OCI-LY7 (cell line): ENCODE measurements at regions not wholly inside any gene's neighbourhood (a gene's known extent, or its start where the extent isn't known, plus 50 kb on each side); places are given as distances from the start of the nearest gene placed in this dataset.

ENCODE experiments used
- BruUV-seq: library from RNA; stranded (reverse); fragments of 400-500 nt; replicated peaks from 2 replicates; lab custom pipeline; 2021; lab: Mats Ljungman, UMichigan
- CTCF ChIA-PET: fragments of 300-600 bp; sonication (Branson Sonifier 250); formaldehyde crosslinking; loops from one replicate; lab custom pipeline; 2022; ENCODE audit warnings: antibody characterized with exemption; ENCODE audit not compliant: unreplicated experiment; lab: Charles Lee
- POLR2A ChIA-PET: fragments of 300-600 bp; sonication (Branson Sonifier 250); formaldehyde crosslinking; loops from one replicate; lab custom pipeline; 2022; ENCODE audit warnings: antibody characterized with exemption; lab: Charles Lee
- DNase-seq: peaks from one replicate; pipeline ENCODE4 v3.0.0-alpha.2; 2015; ENCODE audit warnings: low spot score
- H2AFZ ChIP-seq: fragments of 200-600 bp; sonication (generic), shearing (Covaris generic); 2 replicates; pipeline ENCODE4 v1.6.1; 2014; ENCODE audit warnings: mild to moderate bottlenecking, antibody characterized with exemption, low read length, moderate library complexity
- H3K27ac ChIP-seq: fragments of 200-600 bp; sonication (generic); 2 replicates; pipeline ENCODE4 v1.5.1; 2014; ENCODE audit warnings: mixed run types, low read depth, mild to moderate bottlenecking, moderate library complexity, low read length, inconsistent platforms; ENCODE audit not compliant: poor library complexity, severe bottlenecking
- H3K36me3 ChIP-seq: fragments of 200-600 bp; sonication (generic); 2 replicates; pipeline ENCODE4 v1.6.1; 2014; ENCODE audit warnings: mild to moderate bottlenecking, antibody characterized with exemption, low read length, moderate library complexity, mixed read lengths; ENCODE audit not compliant: insufficient read depth
- H3K4me1 ChIP-seq: fragments of 200-600 bp; sonication (generic); 2 replicates; pipeline ENCODE4 v1.5.1; 2014; ENCODE audit warnings: mild to moderate bottlenecking, low read length; ENCODE audit not compliant: insufficient read depth, poor library complexity, severe bottlenecking
- H3K4me2 ChIP-seq: fragments of 200-600 bp; sonication (generic); 2 replicates; pipeline ENCODE4 v1.6.1; 2014; ENCODE audit warnings: mild to moderate bottlenecking, low read length
- H3K4me3 ChIP-seq: fragments of 200-600 bp; sonication (generic); 2 replicates; pipeline ENCODE4 v1.5.1; 2014; ENCODE audit warnings: mild to moderate bottlenecking, low read depth, low read length; ENCODE audit not compliant: poor library complexity, severe bottlenecking
- H3K79me2 ChIP-seq: fragments of 200-600 bp; sonication (generic); 2 replicates; pipeline ENCODE4 v1.6.1; 2016; ENCODE audit warnings: low read depth, mild to moderate bottlenecking, low read length, moderate library complexity, mixed read lengths; ENCODE audit not compliant: insufficient read depth
- H3K9me2 ChIP-seq: fragments of 200-600 bp; sonication (generic); 2 replicates; pipeline ENCODE4 v1.6.1; 2016; ENCODE audit warnings: mild to moderate bottlenecking, low read length, mixed read lengths; ENCODE audit not compliant: insufficient read depth
- H3K9me3 ChIP-seq: fragments of 200-600 bp; sonication (generic); 2 replicates; pipeline ENCODE4 v1.6.1; 2014; ENCODE audit warnings: mild to moderate bottlenecking, mixed run types, low read length, mixed read lengths
- H4K20me1 ChIP-seq: fragments of 200-600 bp; sonication (generic); 2 replicates; pipeline ENCODE4 v1.6.1; 2014; ENCODE audit warnings: mild to moderate bottlenecking, antibody characterized with exemption, low read length, moderate library complexity, mixed read lengths; ENCODE audit not compliant: insufficient read depth
- CTCF ChIP-seq: fragments of 200-600 bp; sonication (generic); conservative IDR thresholded peaks from 2 replicates; pipeline ENCODE4 v1.5.1; 2014; ENCODE audit warnings: mild to moderate bottlenecking, antibody characterized with exemption, low read length, moderate library complexity, mixed read lengths
- EZH2phosphoT487 ChIP-seq: fragments of 200-600 bp; sonication (generic); IDR thresholded peaks from 2 replicates; pipeline ENCODE4 v1.6.1; 2018; ENCODE audit warnings: low read depth, borderline replicate concordance, mild to moderate bottlenecking, mixed run types, antibody characterized with exemption, low read length, moderate library complexity, mixed read lengths
- intact Hi-C: fragments of 100-400 bp; cut with micrococcal nuclease; formaldehyde crosslinking; loops from one replicate; pipeline ENCODE4 v1.10.0; 2022; ENCODE audit not compliant: unreplicated experiment

DNA sequence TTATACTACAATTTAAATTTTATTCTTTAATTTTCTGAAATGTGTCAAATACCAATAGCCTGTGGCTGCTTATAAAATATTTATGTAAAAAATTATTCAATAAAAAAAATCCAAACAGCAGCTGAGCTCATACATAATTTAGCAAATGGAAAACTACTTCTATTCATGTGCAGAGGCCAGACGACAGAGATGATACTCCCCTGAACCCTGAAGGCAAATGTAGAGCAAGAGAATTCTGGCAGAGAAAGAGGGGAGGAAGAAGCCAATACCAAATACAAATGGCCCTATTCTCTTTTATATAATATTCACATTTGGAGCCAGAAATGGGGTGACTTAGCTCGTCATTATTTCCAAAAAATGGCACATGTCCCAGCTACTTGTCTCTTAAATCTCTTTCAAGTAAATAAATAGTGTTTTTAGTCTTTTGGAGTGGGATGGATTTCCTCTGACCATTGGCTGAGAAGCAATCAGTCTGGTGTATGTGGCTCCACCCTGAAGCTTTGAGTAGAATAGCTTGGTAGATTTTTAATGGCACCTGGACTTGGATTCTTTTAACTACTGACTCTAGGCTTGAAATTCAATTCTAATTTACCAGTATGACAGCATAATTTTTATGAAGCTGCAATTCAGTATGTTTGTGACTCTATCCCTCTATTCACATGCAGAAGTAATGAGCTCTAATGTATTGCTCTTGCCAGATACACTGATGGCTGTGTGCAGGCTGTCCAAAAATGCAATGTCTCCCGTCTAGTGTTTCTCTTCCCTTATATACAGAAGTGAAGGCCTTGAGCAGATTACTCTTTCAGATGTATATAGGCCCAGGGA, 113.4 kb upstream of the SCAF11 start:
- DNase-seq = no peak
- Histone ChIP-seq H3K36me3 (no peaks in the 10 kb centered on the region; the same call in 1 of the 2 replicates), H2AFZ (no peak overlapping the region), H3K4me1 (peaks cover 23% of the 10 kb centered on the region), H3K9me2 (no peaks in the 10 kb centered on the region), H3K4me3 (no peak overlapping the region), H3K4me2 (no peak overlapping the region), H3K79me2 (no peaks in the 10 kb centered on the region), H4K20me1 (no peaks in the 10 kb centered on the region), H3K27ac (no peak overlapping the region), H3K9me3 (no peaks in the 10 kb centered on the region)
- no TSS peak for BruUV-seq
- intact Hi-C loops = no loop called here
- TF ChIP-seq CTCF = no peak
- TF ChIP-seq EZH2phosphoT487 = no peak
- POLR2A ChIA-PET = interaction anchor here (0.7 to 1.8 kb wide), 5 partner anchors 10 to 510 kb away, joined by 3 to 5 read pairs (median 3); no protein-coding TSS in a partner anchor
- CTCF ChIA-PET = no interaction called here

GRCh38 chr12:46101485-46101869, 111.1 kb upstream of the SCAF11 start:
- H2AFZ ChIP-seq = no peak overlapping the region
- no peaks in the 10 kb centered on the region for H3K4me1 ChIP-seq
- BruUV-seq = no TSS peak
- H3K27ac ChIP-seq = no peak overlapping the region
- H3K36me3 ChIP-seq = no peaks in the 10 kb centered on the region; the same call in 1 of the 2 replicates
- H3K9me3 ChIP-seq = no peaks in the 10 kb centered on the region
- POLR2A ChIA-PET = no interaction called here
- H3K4me2 ChIP-seq = no peak overlapping the region
- no peaks in the 10 kb centered on the region for H3K9me2 ChIP-seq
- no peak for TF ChIP-seq CTCF
- no peak for TF ChIP-seq EZH2phosphoT487
- CTCF ChIA-PET = no interaction called here
- H3K79me2 ChIP-seq = no peaks in the 10 kb centered on the region
- no peaks in the 10 kb centered on the region for H4K20me1 ChIP-seq
- no peak overlapping the region for H3K4me3 ChIP-seq
- no peak for DNase-seq
- intact Hi-C loops = no loop called here
